GM21723 (cell line): ENCODE measurements at regions not wholly inside any gene's neighbourhood (a gene's known extent, or its start where the extent isn't known, plus 50 kb on each side); places are given as distances from the start of the nearest gene placed in this dataset.
"Not testable (repeated sequence)": the region's sequence is repeated elsewhere in the genome, so short reads cannot be mapped to it uniquely, and the experiment has no call there.

Experiments
- ATAC-seq: cut with Tn5 transposase; IDR thresholded peaks from one replicate; pipeline ENCODE4 v1.9.1; 2021; ENCODE audit warnings: mild to moderate bottlenecking, moderate library complexity; ENCODE audit not compliant: unreplicated experiment

GRCh38 chr2:185245806-185246205 is 492.8 kb upstream of the FSIP2 start:
- peak; percentile 63 for ATAC-seq

GRCh38 chr2:185246717-185247116 is 491.9 kb upstream of the FSIP2 start:
- ATAC-seq, result no peak

GRCh38 chr2:185255566-185255965 is 483.0 kb upstream of the FSIP2 start:
- no peak for ATAC-seq

- no peak for ATAC-seq
Observed at GRCh38 chr2:185265747-185266146, 472.9 kb upstream of the FSIP2 start.

- ATAC-seq, result no peak
Observed at GRCh38 chr2:185268651-185269050, 470.0 kb upstream of the FSIP2 start.

GRCh38 chr2:185274718-185275484 is 463.7 kb upstream of the FSIP2 start:
- no peak for ATAC-seq

GRCh38 chr2:185275979-185276378 is 462.6 kb upstream of the FSIP2 start:
- ATAC-seq, result not testable (repeated sequence)

- no peak for ATAC-seq
Observed at GRCh38 chr2:185278761-185279160, 459.8 kb upstream of the FSIP2 start.

- ATAC-seq, result peak; percentile 68
Observed at GRCh38 chr2:185279999-185280398, 458.6 kb upstream of the FSIP2 start.

- no peak for ATAC-seq
Observed at GRCh38 chr2:185284696-185285095, 453.9 kb upstream of the FSIP2 start.

- ATAC-seq, result not testable (repeated sequence)
Observed at GRCh38 chr2:185290012-185290411, 448.6 kb upstream of the FSIP2 start.

GRCh38 chr2:185291035-185291647 is 447.5 kb upstream of the FSIP2 start:
- peak; percentile 99 for ATAC-seq

GRCh38 chr2:185299867-185300266 is 438.7 kb upstream of the FSIP2 start:
- no peak for ATAC-seq

GRCh38 chr2:185306119-185306518 is 432.5 kb upstream of the FSIP2 start:
- ATAC-seq, result no peak

GRCh38 chr2:185316383-185316782 is 422.2 kb upstream of the FSIP2 start:
- ATAC-seq, result no peak

GRCh38 chr2:185318271-185318724 is 420.3 kb upstream of the FSIP2 start:
- no peak for ATAC-seq

GRCh38 chr2:185335879-185336278 is 402.7 kb upstream of the FSIP2 start:
- ATAC-seq, result no peak

GRCh38 chr2:185337033-185337432 is 401.6 kb upstream of the FSIP2 start:
- no peak for ATAC-seq

GRCh38 chr2:185338104-185338503 is 400.5 kb upstream of the FSIP2 start:
- no peak for ATAC-seq

GRCh38 chr2:185347445-185347844 is 391.2 kb upstream of the FSIP2 start:
- ATAC-seq, result no peak

- no peak for ATAC-seq
Observed at GRCh38 chr2:185360776-185361175, 377.8 kb upstream of the FSIP2 start.

GRCh38 chr2:185372188-185372587 is 366.4 kb upstream of the FSIP2 start:
- no peak for ATAC-seq
